IMR-90 (cell line): ENCODE measurements at regions not wholly inside any gene's neighbourhood (a gene's known extent, or its start where the extent isn't known, plus 50 kb on each side); places are given as distances from the start of the nearest gene placed in this dataset.

Experiments
- ATAC-seq: fragments of 200-7000 bp; cut with Tn5 transposase; 2 replicates; pipeline ENCODE4 v1.9.1; 2020; ENCODE audit warnings: low read depth, mild to moderate bottlenecking, moderate library complexity
- BruUV-seq: library from RNA; stranded (reverse); fragments of 400-500 nt; replicated peaks from 2 replicates; lab custom pipeline; 2021; lab: Mats Ljungman, UMichigan
- CTCF ChIA-PET: fragments of 300-600 bp; formaldehyde crosslinking; extraction: SDS; loops from one replicate; lab custom pipeline; 2021; ENCODE audit warnings: antibody characterized with exemption; lab: Yijun Ruan, JAX
- POLR2A ChIA-PET: fragments of 300-600 bp; sonication (Branson Sonifier 250); formaldehyde crosslinking; loops from one replicate; lab custom pipeline; 2022; ENCODE audit warnings: antibody characterized with exemption; ENCODE audit not compliant: unreplicated experiment; lab: Charles Lee
- DNase-seq: peaks from one replicate; pipeline ENCODE4 v3.0.0; 2013
- H2AFZ ChIP-seq: replicated peaks from 2 replicates; pipeline ENCODE3; 2013; ENCODE audit warnings: low read length, mild to moderate bottlenecking; ENCODE audit not compliant: poor library complexity
- H2AK5ac ChIP-seq: 2 replicates; pipeline ENCODE4 v1.6.1; 2013; ENCODE audit warnings: low read depth, low read length, inconsistent platforms
- H2AK9ac ChIP-seq: replicated peaks from 2 replicates; pipeline ENCODE3; 2013; ENCODE audit warnings: mild to moderate bottlenecking, low read depth, low read length, moderate library complexity; ENCODE audit not compliant: poor library complexity
- H2BK120ac ChIP-seq: 2 replicates; pipeline ENCODE4 v1.6.1; 2013; ENCODE audit warnings: low read depth, low read length, inconsistent platforms
- H2BK15ac ChIP-seq: 3 replicates; pipeline ENCODE4 v1.6.1; 2013; ENCODE audit warnings: low read depth, low read length, inconsistent platforms
- H2BK20ac ChIP-seq: 2 replicates; pipeline ENCODE4 v1.6.1; 2013; ENCODE audit warnings: low read depth, mild to moderate bottlenecking, inconsistent platforms, low read length, moderate library complexity
- H2BK5ac ChIP-seq: 2 replicates; pipeline ENCODE4 v1.6.1; 2013; ENCODE audit warnings: mild to moderate bottlenecking, low read depth, low read length, inconsistent platforms; ENCODE audit not compliant: poor library complexity, severe bottlenecking
- H3K14ac ChIP-seq: replicated peaks from 2 replicates; pipeline ENCODE4 v1.6.1; 2013; ENCODE audit warnings: low read depth, low read length, inconsistent platforms
- H3K18ac ChIP-seq: 2 replicates; pipeline ENCODE4 v1.6.1; 2013; ENCODE audit warnings: low read depth, low read length, control low read depth
- H3K23ac ChIP-seq: 2 replicates; pipeline ENCODE4 v1.6.1; 2013; ENCODE audit warnings: low read depth, low read length, inconsistent platforms
- H3K27ac ChIP-seq: 2 replicates; pipeline ENCODE4 v1.5.1; 2013; ENCODE audit warnings: mild to moderate bottlenecking, control low read depth, low read length; ENCODE audit not compliant: insufficient read depth
- H3K27me3 ChIP-seq: 2 replicates; pipeline ENCODE4 v1.6.1; 2013; ENCODE audit warnings: low read length; ENCODE audit not compliant: control insufficient read depth, insufficient read depth
- H3K36me3 ChIP-seq: 2 replicates; pipeline ENCODE4 v1.6.1; 2013; ENCODE audit warnings: low read length, mixed read lengths; ENCODE audit not compliant: control insufficient read depth, insufficient read depth
- H3K4ac ChIP-seq: 2 replicates; pipeline ENCODE4 v1.6.1; 2013; ENCODE audit warnings: low read depth, low read length, inconsistent platforms
- H3K4me1 ChIP-seq: 2 replicates; pipeline ENCODE4 v1.6.1; 2013; ENCODE audit warnings: low read length, mixed read lengths; ENCODE audit not compliant: control insufficient read depth, insufficient read depth
- H3K4me2 ChIP-seq: 2 replicates; pipeline ENCODE4 v1.6.1; 2013; ENCODE audit warnings: low read depth, mild to moderate bottlenecking, control low read depth, low read length, moderate library complexity
- H3K4me3 ChIP-seq: 2 replicates; pipeline ENCODE4 v1.5.1; 2013; ENCODE audit warnings: low read depth, mild to moderate bottlenecking, control low read depth, low read length, moderate library complexity; ENCODE audit not compliant: insufficient read depth
- H3K56ac ChIP-seq: 2 replicates; pipeline ENCODE4 v1.6.1; 2013; ENCODE audit warnings: low read length, inconsistent platforms; ENCODE audit not compliant: insufficient read depth; ENCODE audit errors: extremely low read depth
- H3K79me1 ChIP-seq, 2 experiments: 2 replicates each; pipeline ENCODE4 v1.6.1; 2013; ENCODE audit warnings: low read length in 2 of 2, inconsistent platforms in 1 of 2, low read depth in 1 of 2
- H3K9ac ChIP-seq: 2 replicates; pipeline ENCODE4 v1.6.1; 2013; ENCODE audit warnings: low read depth, low read length, control low read depth
- H3K9me1 ChIP-seq: 2 replicates; pipeline ENCODE4 v1.6.1; 2013; ENCODE audit warnings: low read length, inconsistent platforms; ENCODE audit not compliant: insufficient read depth
- H3K9me3 ChIP-seq: 2 replicates; pipeline ENCODE4 v1.6.1; 2013; ENCODE audit warnings: low read length; ENCODE audit not compliant: control insufficient read depth, insufficient read depth
- H4K20me1 ChIP-seq: 2 replicates; pipeline ENCODE4 v1.6.1; 2013; ENCODE audit warnings: low read length, inconsistent platforms; ENCODE audit not compliant: insufficient read depth
- H4K5ac ChIP-seq: 2 replicates; pipeline ENCODE4 v1.6.1; 2013; ENCODE audit warnings: mild to moderate bottlenecking, low read depth, low read length, control low read depth
- H4K8ac ChIP-seq, 2 experiments: 2 replicates each; pipeline ENCODE4 v1.6.1; 2013; ENCODE audit warnings: low read depth in 2 of 2, low read length in 2 of 2, control low read depth in 1 of 2, inconsistent platforms in 1 of 2
- H4K91ac ChIP-seq: 2 replicates; pipeline ENCODE4 v1.6.1; 2013; ENCODE audit warnings: low read depth, low read length, inconsistent platforms; ENCODE audit not compliant: insufficient read depth
- CEBPB ChIP-seq: IDR thresholded peaks from 2 replicates; pipeline ENCODE4 v1.6.1; 2012; ENCODE audit warnings: low read depth, low read length, improper control_type of control experiment
- CHD1 ChIP-seq: IDR thresholded peaks from 2 replicates; pipeline ENCODE4 v1.6.1; 2012; ENCODE audit warnings: low read depth, low read length, improper control_type of control experiment
- ELK1 ChIP-seq: fragments of 150-350 bp; IDR thresholded peaks from 2 replicates; pipeline ENCODE4 v1.6.1; 2016; ENCODE audit warnings: low read depth, mild to moderate bottlenecking, low read length, moderate library complexity, borderline replicate concordance
- FOS ChIP-seq: fragments of 150-350 bp; IDR thresholded peaks from 2 replicates; pipeline ENCODE4 v1.6.1; 2016; ENCODE audit warnings: low read depth, low read length
- MAFK ChIP-seq: IDR thresholded peaks from 2 replicates; pipeline ENCODE4 v1.6.1; 2012; ENCODE audit warnings: low read depth, low read length, improper control_type of control experiment
- NFE2L2 ChIP-seq: fragments of 150-350 bp; IDR thresholded peaks from 2 replicates; pipeline ENCODE4 v1.6.1; 2016; ENCODE audit warnings: low read depth, mild to moderate bottlenecking, low read length
- WGBS, 2 experiments: methylation state at CpG; one replicate each; pipeline versions ENCODE4 v1.1.5 to v1.1.7; 2013; ENCODE audit warnings: missing lambda C conversion rate in 2 of 2; ENCODE audit not compliant: insufficient read length in 1 of 2; ENCODE audit errors: extremely low coverage in 2 of 2; 5-methylcytosine and 5-hydroxymethylcytosine counted together
- dilution Hi-C: fragments of 300-500 bp; cut with HindIII; formaldehyde crosslinking; loops from one replicate; pipeline ENCODE4 v1.14.3; 2018; ENCODE audit warnings: low sequenced_read_pairs; ENCODE audit not compliant: unreplicated experiment
- in situ Hi-C: fragments of 300-500 bp; cut with MboI; formaldehyde crosslinking; loops from 3 replicates; pipeline ENCODE4 v1.14.3; 2019; ENCODE audit warnings: low sequenced_read_pairs, inconsistent platforms, mixed read lengths
- intact Hi-C: fragments of 100-400 bp; cut with micrococcal nuclease; formaldehyde crosslinking; loops from 2 replicates; pipeline ENCODE4 v1.10.0; 2022

- ATAC-seq, result peak; percentile 85
- no CpG with 5 or more reads among the region's 4 CpGs for WGBS, 2 experiments
- CTCF ChIA-PET, result no interaction called here
Measured at GRCh38 chr18:22542406-22542835, 124.7 kb upstream of the CTAGE1 start.

More at GRCh38 chr18:22542406-22542835, 124.7 kb upstream of the CTAGE1 start:
- Histone ChIP-seq H2AK5ac (peak overlapping the region; percentile 79; the same call in 1 of the 2 replicates), H3K9ac (no peak overlapping the region), H3K4me2 (peak overlapping the region; percentile 36; the same call in 1 of the 2 replicates), H4K91ac (peak overlapping the region; percentile 20), H3K4me1 (peaks cover 11% of the 10 kb centered on the region), H4K20me1 (no peaks in the 10 kb centered on the region), H2BK20ac (peak overlapping the region; percentile 84), H2BK5ac (peak overlapping the region; percentile 61), H3K4ac (peak overlapping the region; percentile 78), H3K4me3 (no peak overlapping the region), H2AK9ac (no peak overlapping the region), H3K18ac (peak overlapping the region; percentile 23; the same call in 1 of the 2 replicates), H3K14ac (peak overlapping the region; percentile 76; the same call in 1 of the 2 replicates), H3K79me1 (no peaks in the 10 kb centered on the region), H3K27me3 (no peaks in the 10 kb centered on the region), H3K36me3 (no peaks in the 10 kb centered on the region), H3K27ac (no peak overlapping the region; the same call in 1 of the 2 replicates), H2BK120ac (peak overlapping the region; percentile 81), H4K8ac (peak overlapping the region; percentile 43 to 46; a peak in 2 of 4 replicates), H2BK15ac (peak overlapping the region; percentile 42; the same call in 2 of the 3 replicates), H3K9me1 (peaks cover 6% of the 10 kb centered on the region; the same call in 1 of the 2 replicates), H2AFZ (peak overlapping the region; percentile 63), H3K23ac (peak overlapping the region; percentile 44; the same call in 1 of the 2 replicates), H3K56ac (no peak overlapping the region), H4K5ac (no peak overlapping the region; the same call in 1 of the 2 replicates), H3K9me3 (no peaks in the 10 kb centered on the region)
- in situ Hi-C loops, result no loop called here
- TF ChIP-seq NFE2L2 (no peak), MAFK (no peak), CEBPB (peak; percentile 65), FOS (peak; percentile 9; the same call in 1 of the 2 replicates), CHD1 (no peak), ELK1 (no peak)
- dilution Hi-C loops, result no loop called here
- POLR2A ChIA-PET, result no interaction called here
- intact Hi-C loops, result no loop called here
- BruUV-seq, result no TSS peak
- peak; percentile 68 for DNase-seq
